OCI-LY3 (cell line): ENCODE measurements at regions not wholly inside any gene's neighbourhood (a gene's known extent, or its start where the extent isn't known, plus 50 kb on each side); places are given as distances from the start of the nearest gene placed in this dataset.

Experiments
- H2AFZ ChIP-seq: fragments of 200-600, 300-600 bp; shearing (Covaris generic); 2 replicates; pipeline ENCODE4 v1.6.0; 2014; ENCODE audit warnings: antibody characterized with exemption, low read depth, low read length
- H3K27ac ChIP-seq: fragments of 200-600, 300-600 bp; sonication (generic); 2 replicates; pipeline ENCODE4 v1.5.1; 2014; ENCODE audit warnings: mild to moderate bottlenecking, low read length, moderate library complexity, mixed read lengths
- H3K27me3 ChIP-seq: fragments of 200-600, 300-600 bp; sonication (generic); 2 replicates; pipeline ENCODE4 v1.6.1; 2014; ENCODE audit warnings: low read depth, low read length, mixed read lengths
- H3K36me3 ChIP-seq: fragments of 200-600, 300-600 bp; sonication (generic); replicated peaks from 2 replicates; pipeline ENCODE3; 2014; ENCODE audit warnings: low read depth, low read length, mixed read lengths
- H3K4me1 ChIP-seq: fragments of 300-600, 200-600 bp; sonication (generic); 2 replicates; pipeline ENCODE4 v1.6.1; 2014; ENCODE audit warnings: low read length, mixed read lengths
- H3K4me2 ChIP-seq: fragments of 200-600, 300-600 bp; sonication (generic); 2 replicates; pipeline ENCODE4 v1.6.1; 2014; ENCODE audit warnings: low read length, mixed read lengths
- H3K4me3 ChIP-seq: fragments of 300-600, 200-600 bp; sonication (generic); 2 replicates; pipeline ENCODE4 v1.5.1; 2014; ENCODE audit warnings: antibody characterized with exemption, mild to moderate bottlenecking, low read length, moderate library complexity
- H3K79me2 ChIP-seq: fragments of 300-600, 200-600 bp; shearing (Covaris generic); 2 replicates; pipeline ENCODE4 v1.6.1; 2014; ENCODE audit warnings: mild to moderate bottlenecking, low read length, mixed read lengths
- H3K9ac ChIP-seq: fragments of 300-600, 200-600 bp; shearing (Covaris generic); 2 replicates; pipeline ENCODE4 v1.6.0; 2014; ENCODE audit warnings: mild to moderate bottlenecking, low read length, moderate library complexity
- H3K9me3 ChIP-seq: fragments of 200-600, 300-600 bp; shearing (Covaris generic); 2 replicates; pipeline ENCODE4 v1.6.1; 2014; ENCODE audit warnings: low read length, mixed read lengths; ENCODE audit not compliant: insufficient read depth
- H4K20me1 ChIP-seq: fragments of 200-600, 300-600 bp; sonication (generic); 2 replicates; pipeline ENCODE4 v1.6.1; 2016; ENCODE audit warnings: low read length, mixed read lengths; ENCODE audit not compliant: insufficient read depth
- EZH2phosphoT487 ChIP-seq: fragments of 200-600 bp; shearing (Covaris generic); IDR thresholded peaks from 2 replicates; pipeline ENCODE4 v1.6.1; 2018; ENCODE audit warnings: antibody characterized with exemption, mixed run types, low read depth
- TF ChIP-seq, protein P1 (sequence below): fragments of 200-600, 300-600 bp; sonication (generic); IDR thresholded peaks from 2 replicates; pipeline ENCODE4 v1.5.1; 2014; ENCODE audit warnings: antibody characterized with exemption, low read length, low read depth

DNA sequence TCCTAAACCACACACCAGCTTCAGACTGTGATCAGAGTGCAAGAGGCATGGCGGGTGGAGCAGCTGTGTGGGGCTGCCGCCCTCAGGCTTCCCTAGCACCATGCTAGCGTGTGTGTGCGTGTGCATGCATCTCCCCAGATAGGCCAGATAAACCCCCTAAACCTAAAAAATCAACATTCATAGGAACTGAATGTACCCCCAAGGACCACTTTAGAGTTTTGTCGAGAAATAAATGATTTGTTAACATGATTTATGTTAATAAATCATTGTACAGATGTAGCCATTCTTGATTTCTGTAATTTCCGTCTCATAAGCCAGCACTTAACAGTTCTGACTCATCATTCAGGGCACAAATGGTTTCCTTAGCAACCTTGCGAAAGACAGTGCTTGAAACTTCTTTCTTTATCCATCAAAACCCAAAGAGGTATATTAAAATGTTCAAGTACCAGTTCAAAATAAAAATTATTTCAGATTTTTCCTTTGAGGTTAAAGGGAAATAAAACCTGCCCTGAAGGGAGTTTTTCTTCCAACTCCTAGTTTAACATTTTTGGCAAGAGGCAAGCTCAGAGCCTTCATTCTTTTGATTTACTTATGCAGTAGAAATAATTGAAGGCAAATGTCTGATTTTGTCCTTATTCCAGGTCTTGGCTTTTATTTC is 206.2 kb upstream of the RGS6 start:
- H2AFZ ChIP-seq = no peak overlapping the region
- TF ChIP-seq EZH2phosphoT487 = no peak
- TF ChIP-seq, protein P1, sequence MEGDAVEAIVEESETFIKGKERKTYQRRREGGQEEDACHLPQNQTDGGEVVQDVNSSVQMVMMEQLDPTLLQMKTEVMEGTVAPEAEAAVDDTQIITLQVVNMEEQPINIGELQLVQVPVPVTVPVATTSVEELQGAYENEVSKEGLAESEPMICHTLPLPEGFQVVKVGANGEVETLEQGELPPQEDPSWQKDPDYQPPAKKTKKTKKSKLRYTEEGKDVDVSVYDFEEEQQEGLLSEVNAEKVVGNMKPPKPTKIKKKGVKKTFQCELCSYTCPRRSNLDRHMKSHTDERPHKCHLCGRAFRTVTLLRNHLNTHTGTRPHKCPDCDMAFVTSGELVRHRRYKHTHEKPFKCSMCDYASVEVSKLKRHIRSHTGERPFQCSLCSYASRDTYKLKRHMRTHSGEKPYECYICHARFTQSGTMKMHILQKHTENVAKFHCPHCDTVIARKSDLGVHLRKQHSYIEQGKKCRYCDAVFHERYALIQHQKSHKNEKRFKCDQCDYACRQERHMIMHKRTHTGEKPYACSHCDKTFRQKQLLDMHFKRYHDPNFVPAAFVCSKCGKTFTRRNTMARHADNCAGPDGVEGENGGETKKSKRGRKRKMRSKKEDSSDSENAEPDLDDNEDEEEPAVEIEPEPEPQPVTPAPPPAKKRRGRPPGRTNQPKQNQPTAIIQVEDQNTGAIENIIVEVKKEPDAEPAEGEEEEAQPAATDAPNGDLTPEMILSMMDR = peak; percentile 18; the same call in 1 of the 2 replicates
- H3K36me3 ChIP-seq = peaks cover 10% of the 10 kb centered on the region
- H3K4me1 ChIP-seq = peaks cover 14% of the 10 kb centered on the region
- no peak overlapping the region for H3K27ac ChIP-seq
- no peak overlapping the region for H3K9ac ChIP-seq
- peak overlapping the region; percentile 8; the same call in 1 of the 2 replicates for H3K4me2 ChIP-seq
- no peaks in the 10 kb centered on the region for H4K20me1 ChIP-seq
- H3K9me3 ChIP-seq = no peaks in the 10 kb centered on the region
- no peak overlapping the region for H3K4me3 ChIP-seq
- no peaks in the 10 kb centered on the region for H3K27me3 ChIP-seq
- H3K79me2 ChIP-seq = no peaks in the 10 kb centered on the region

DNA sequence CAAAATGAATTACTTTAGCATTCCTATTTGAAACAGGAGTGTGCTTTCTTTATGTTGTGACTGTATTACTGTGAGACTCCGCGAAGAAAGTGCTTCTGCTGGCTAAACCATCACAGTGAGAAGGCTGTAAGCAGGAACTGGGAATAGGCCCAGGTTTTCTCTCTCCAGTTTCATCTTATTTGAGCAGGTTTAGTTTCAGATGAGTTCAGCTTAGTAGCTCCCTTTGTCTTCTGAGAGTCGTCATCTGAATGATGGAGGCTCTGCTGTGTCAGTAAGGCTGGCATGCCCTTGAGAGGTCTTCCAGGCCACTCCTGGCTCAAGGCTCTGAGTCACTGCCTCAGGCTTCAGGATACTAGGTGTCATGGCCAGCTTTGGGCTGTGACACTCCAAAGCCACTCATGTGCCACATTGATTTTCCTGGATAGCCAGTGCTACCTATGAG is 205.6 kb upstream of the RGS6 start:
- no peak overlapping the region for H2AFZ ChIP-seq
- peaks cover 10% of the 10 kb centered on the region for H3K36me3 ChIP-seq
- no peak overlapping the region for H3K4me2 ChIP-seq
- no peaks in the 10 kb centered on the region for H4K20me1 ChIP-seq
- no peaks in the 10 kb centered on the region for H3K27me3 ChIP-seq
- H3K79me2 ChIP-seq = no peaks in the 10 kb centered on the region
- H3K9me3 ChIP-seq = no peaks in the 10 kb centered on the region
- H3K4me3 ChIP-seq = no peak overlapping the region
- TF ChIP-seq EZH2phosphoT487 = no peak
- TF ChIP-seq, protein P1 = no peak
- no peak overlapping the region for H3K9ac ChIP-seq
- no peak overlapping the region for H3K27ac ChIP-seq
- H3K4me1 ChIP-seq = peaks cover 14% of the 10 kb centered on the region

- no peaks in the 10 kb centered on the region for H4K20me1 ChIP-seq
- peaks cover 10% of the 10 kb centered on the region for H3K36me3 ChIP-seq
These were observed 203.8 kb upstream of the RGS6 start for GRCh38 chr14:71728386-71728785.

GRCh38 chr14:71729596-71729995 is 202.6 kb upstream of the RGS6 start:
- H3K4me3 ChIP-seq = no peak overlapping the region
- no peaks in the 10 kb centered on the region for H3K9me3 ChIP-seq
- H3K79me2 ChIP-seq = no peaks in the 10 kb centered on the region
- peaks cover 13% of the 10 kb centered on the region for H3K36me3 ChIP-seq
- H3K4me1 ChIP-seq = peaks cover 14% of the 10 kb centered on the region
- no peak overlapping the region for H3K9ac ChIP-seq
- H3K27ac ChIP-seq = no peak overlapping the region
- no peaks in the 10 kb centered on the region for H3K27me3 ChIP-seq
- no peak overlapping the region for H3K4me2 ChIP-seq
- no peaks in the 10 kb centered on the region for H4K20me1 ChIP-seq
- no peak for TF ChIP-seq EZH2phosphoT487
- H2AFZ ChIP-seq = no peak overlapping the region

More at GRCh38 chr14:71728386-71728785, 203.8 kb upstream of the RGS6 start:
- H3K79me2 ChIP-seq = no peaks in the 10 kb centered on the region
- H3K27me3 ChIP-seq = no peaks in the 10 kb centered on the region
- TF ChIP-seq EZH2phosphoT487 = no peak
- TF ChIP-seq, protein P1 = no peak
- no peak overlapping the region for H2AFZ ChIP-seq
- H3K27ac ChIP-seq = no peak overlapping the region
- H3K9me3 ChIP-seq = no peaks in the 10 kb centered on the region
- no peak overlapping the region for H3K9ac ChIP-seq
- no peak overlapping the region for H3K4me3 ChIP-seq
- no peak overlapping the region for H3K4me2 ChIP-seq
- H3K4me1 ChIP-seq = peaks cover 14% of the 10 kb centered on the region
